Neutrophil (primary cell): ENCODE measurements at regions not wholly inside any gene's neighbourhood (a gene's known extent, or its start where the extent isn't known, plus 50 kb on each side); places are given as distances from the start of the nearest gene placed in this dataset.

Experiments used
- H3K27ac ChIP-seq: fragments of 200-600 bp; sonication (generic); 2 replicates; pipeline ENCODE4 v1.5.1; 2016; ENCODE audit warnings: mild to moderate bottlenecking, moderate library complexity
- H3K27me3 ChIP-seq: fragments of 200-600 bp; sonication (generic); 2 replicates; pipeline ENCODE4 v1.6.0; 2016; ENCODE audit warnings: mild to moderate bottlenecking
- H3K36me3 ChIP-seq: fragments of 200-600 bp; sonication (generic); 2 replicates; pipeline ENCODE4 v1.5.1; 2017
- H3K4me1 ChIP-seq, 2 experiments: fragments of 200-600 bp in 1 of 2; sonication (generic) in 1 of 2; 1 replicate in 1 of 2; 2 replicates in 1 of 2; pipeline versions ENCODE4 v1.5.1 to v1.6.1; 2013 to 2016; ENCODE audit warnings: low read depth in 1 of 2, low read length in 1 of 2, mild to moderate bottlenecking in 1 of 2, moderate library complexity in 1 of 2; ENCODE audit not compliant: control insufficient read depth in 1 of 2, insufficient read depth in 1 of 2
- H3K4me3 ChIP-seq, 2 experiments: fragments of 200-600 bp in 1 of 2; sonication (generic) in 1 of 2; 1 replicate in 1 of 2; 2 replicates in 1 of 2; pipeline ENCODE4 v1.5.1; 2013 to 2016; ENCODE audit warnings: low read depth in 1 of 2, low read length in 1 of 2, mild to moderate bottlenecking in 1 of 2, moderate library complexity in 1 of 2
- H3K9me3 ChIP-seq: fragments of 200-600 bp; sonication (generic); 2 replicates; pipeline ENCODE4 v1.5.1; 2016
- CTCF ChIP-seq: fragments of 200-600 bp; sonication (generic); IDR thresholded peaks from 2 replicates; pipeline ENCODE4 v1.5.1; 2016; ENCODE audit warnings: antibody characterized with exemption

- no peak overlapping the region for H3K27ac ChIP-seq
- TF ChIP-seq CTCF, result no peak
These were observed 76.3 kb upstream of the PIM1 start for GRCh38 chr6:37093728-37094069.

GRCh38 chr6:37095997-37096396 lies 74.0 kb upstream of the PIM1 start:
- TF ChIP-seq CTCF, result no peak
- no peaks in the 10 kb centered on the region for H3K27me3 ChIP-seq

More at GRCh38 chr6:37093728-37094069, 76.3 kb upstream of the PIM1 start:
- Histone ChIP-seq H3K4me1 (peaks cover 0 to 8% of the 10 kb centered on the region in 2 experiments), H3K4me3 (no peak overlapping the region), H3K9me3 (no peaks in the 10 kb centered on the region), H3K27me3 (no peaks in the 10 kb centered on the region), H3K36me3 (no peaks in the 10 kb centered on the region)

GRCh38 chr6:37097335-37097734 lies 72.6 kb upstream of the PIM1 start:
- H3K4me3 ChIP-seq, result no peak overlapping the region
- H3K36me3 ChIP-seq, result no peaks in the 10 kb centered on the region
- no peaks in the 10 kb centered on the region for H3K9me3 ChIP-seq
- TF ChIP-seq CTCF, result no peak
- no peak overlapping the region for H3K27ac ChIP-seq
- peaks cover 20 to 41% of the 10 kb centered on the region in 2 experiments for H3K4me1 ChIP-seq
- no peaks in the 10 kb centered on the region for H3K27me3 ChIP-seq

More at GRCh38 chr6:37095997-37096396, 74.0 kb upstream of the PIM1 start:
- no peaks in the 10 kb centered on the region for H3K9me3 ChIP-seq
- no peak overlapping the region for H3K27ac ChIP-seq
- H3K36me3 ChIP-seq, result no peaks in the 10 kb centered on the region
- peaks cover 12 to 29% of the 10 kb centered on the region in 2 experiments for H3K4me1 ChIP-seq
- no peak overlapping the region for H3K4me3 ChIP-seq

- Histone ChIP-seq H3K27me3 (no peaks in the 10 kb centered on the region), H3K4me3 (no peak overlapping the region), H3K9me3 (no peaks in the 10 kb centered on the region), H3K27ac (peak overlapping the region; percentile 63), H3K36me3 (no peaks in the 10 kb centered on the region), H3K4me1 (peaks cover 40 to 60% of the 10 kb centered on the region in 2 experiments)
- TF ChIP-seq CTCF, result no peak
These were observed 70.5 kb upstream of the PIM1 start for GRCh38 chr6:37099442-37099841.

- no peaks in the 10 kb centered on the region for H3K9me3 ChIP-seq
- H3K27ac ChIP-seq, result peak overlapping the region; percentile 45
- H3K4me1 ChIP-seq, result peaks cover 45 to 59% of the 10 kb centered on the region in 2 experiments
- H3K36me3 ChIP-seq, result no peaks in the 10 kb centered on the region
- no peak for TF ChIP-seq CTCF
- no peak overlapping the region for H3K4me3 ChIP-seq
- no peaks in the 10 kb centered on the region for H3K27me3 ChIP-seq
These were observed 69.2 kb upstream of the PIM1 start for GRCh38 chr6:37100745-37101144.

GRCh38 chr6:37101991-37102298 lies 68.0 kb upstream of the PIM1 start:
- Histone ChIP-seq H3K27me3 (no peaks in the 10 kb centered on the region), H3K9me3 (no peaks in the 10 kb centered on the region), H3K4me1 (peaks cover 45 to 56% of the 10 kb centered on the region in 2 experiments), H3K27ac (peak overlapping the region; percentile 94), H3K36me3 (no peaks in the 10 kb centered on the region), H3K4me3 (peak overlapping the region; percentile 60 to 62)
- no peak for TF ChIP-seq CTCF
